ENCODE measurements at regions not wholly inside any gene's neighbourhood (a gene's known extent, or its start where the extent isn't known, plus 50 kb on each side); places are given as distances from the start of the nearest gene placed in this dataset.

GRCh38 chr13:30128095-30128494, 179.3 kb downstream of the KATNAL1 start:
- no peak for TF ChIP-seq SUPT5H (IDR thresholded peaks at IDR 0.05)
- no peak for TF ChIP-seq CEBPB (tag; IDR thresholded peaks at IDR 0.05)
- TF ChIP-seq PCBP2 (IDR thresholded peaks at IDR 0.05; ENCODE audit: low read depth, low read length, poor library complexity, severe bottlenecking), result no peak
- no peak for TF ChIP-seq NFIC (IDR thresholded peaks at IDR 0.05)
- TF ChIP-seq, protein P1, sequence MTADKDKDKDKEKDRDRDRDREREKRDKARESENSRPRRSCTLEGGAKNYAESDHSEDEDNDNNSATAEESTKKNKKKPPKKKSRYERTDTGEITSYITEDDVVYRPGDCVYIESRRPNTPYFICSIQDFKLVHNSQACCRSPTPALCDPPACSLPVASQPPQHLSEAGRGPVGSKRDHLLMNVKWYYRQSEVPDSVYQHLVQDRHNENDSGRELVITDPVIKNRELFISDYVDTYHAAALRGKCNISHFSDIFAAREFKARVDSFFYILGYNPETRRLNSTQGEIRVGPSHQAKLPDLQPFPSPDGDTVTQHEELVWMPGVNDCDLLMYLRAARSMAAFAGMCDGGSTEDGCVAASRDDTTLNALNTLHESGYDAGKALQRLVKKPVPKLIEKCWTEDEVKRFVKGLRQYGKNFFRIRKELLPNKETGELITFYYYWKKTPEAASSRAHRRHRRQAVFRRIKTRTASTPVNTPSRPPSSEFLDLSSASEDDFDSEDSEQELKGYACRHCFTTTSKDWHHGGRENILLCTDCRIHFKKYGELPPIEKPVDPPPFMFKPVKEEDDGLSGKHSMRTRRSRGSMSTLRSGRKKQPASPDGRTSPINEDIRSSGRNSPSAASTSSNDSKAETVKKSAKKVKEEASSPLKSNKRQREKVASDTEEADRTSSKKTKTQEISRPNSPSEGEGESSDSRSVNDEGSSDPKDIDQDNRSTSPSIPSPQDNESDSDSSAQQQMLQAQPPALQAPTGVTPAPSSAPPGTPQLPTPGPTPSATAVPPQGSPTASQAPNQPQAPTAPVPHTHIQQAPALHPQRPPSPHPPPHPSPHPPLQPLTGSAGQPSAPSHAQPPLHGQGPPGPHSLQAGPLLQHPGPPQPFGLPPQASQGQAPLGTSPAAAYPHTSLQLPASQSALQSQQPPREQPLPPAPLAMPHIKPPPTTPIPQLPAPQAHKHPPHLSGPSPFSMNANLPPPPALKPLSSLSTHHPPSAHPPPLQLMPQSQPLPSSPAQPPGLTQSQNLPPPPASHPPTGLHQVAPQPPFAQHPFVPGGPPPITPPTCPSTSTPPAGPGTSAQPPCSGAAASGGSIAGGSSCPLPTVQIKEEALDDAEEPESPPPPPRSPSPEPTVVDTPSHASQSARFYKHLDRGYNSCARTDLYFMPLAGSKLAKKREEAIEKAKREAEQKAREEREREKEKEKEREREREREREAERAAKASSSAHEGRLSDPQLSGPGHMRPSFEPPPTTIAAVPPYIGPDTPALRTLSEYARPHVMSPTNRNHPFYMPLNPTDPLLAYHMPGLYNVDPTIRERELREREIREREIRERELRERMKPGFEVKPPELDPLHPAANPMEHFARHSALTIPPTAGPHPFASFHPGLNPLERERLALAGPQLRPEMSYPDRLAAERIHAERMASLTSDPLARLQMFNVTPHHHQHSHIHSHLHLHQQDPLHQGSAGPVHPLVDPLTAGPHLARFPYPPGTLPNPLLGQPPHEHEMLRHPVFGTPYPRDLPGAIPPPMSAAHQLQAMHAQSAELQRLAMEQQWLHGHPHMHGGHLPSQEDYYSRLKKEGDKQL (CRISPR knock-in tag; IDR thresholded peaks at IDR 0.05; ENCODE audit: borderline replicate concordance), result no peak
- TF ChIP-seq ZNF444 (CRISPR knock-in tag; IDR thresholded peaks at IDR 0.05), result no peak
- no peak for TF ChIP-seq MLLT1 (IDR thresholded peaks at IDR 0.05)
- no peak for TF ChIP-seq CTCF (IDR thresholded peaks at IDR 0.05 in 2 of 3, conservative IDR thresholded peaks at IDR 0.05 in 1 of 3; ENCODE audit: insufficient read depth in 2 of 3, low read depth in 1 of 3, low read length in 3 of 3)
- no peak for TF ChIP-seq TCF7L2 (IDR thresholded peaks at IDR 0.05; ENCODE audit: low read depth, low read length)
- TF ChIP-seq NCOR1 (IDR thresholded peaks at IDR 0.05), result no peak
- TF ChIP-seq POLR2AphosphoS5 (IDR thresholded peaks at IDR 0.05; ENCODE audit: control insufficient read depth, insufficient read depth, low read depth, low read length), result no peak
